ENCODE measurements at regions not wholly inside any gene's neighbourhood (a gene's known extent, or its start where the extent isn't known, plus 50 kb on each side); places are given as distances from the start of the nearest gene placed in this dataset.

DNA sequence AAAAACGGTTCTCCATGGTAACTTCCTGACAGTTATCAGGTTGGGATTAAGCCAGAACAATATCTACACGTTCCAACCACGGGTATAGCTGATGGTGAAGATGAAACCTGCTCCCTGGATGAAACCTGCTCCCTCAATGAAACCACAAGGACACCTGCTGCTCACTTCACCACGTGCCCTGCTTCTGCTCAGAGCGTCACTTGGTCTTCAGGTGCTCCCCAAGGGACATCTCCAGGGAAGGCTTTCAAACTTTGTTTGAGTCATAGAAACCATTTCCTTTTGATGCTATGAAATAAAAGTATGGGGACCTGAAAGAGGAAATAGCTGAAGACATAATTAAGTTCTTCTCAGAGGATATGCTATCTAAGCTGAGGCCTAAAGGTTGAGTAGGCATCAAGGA lies 242.4 kb downstream of the MED10 start:
- no peak overlapping the region for H3K4me3 Mint-ChIP-seq (ENCODE audit: unreplicated experiment)
- no peaks in the 10 kb centered on the region for H3K36me3 Mint-ChIP-seq (ENCODE audit: low read depth, unreplicated experiment)
- H4K20me1 ChIP-seq (ENCODE audit: insufficient read depth, low read length): no peaks in the 10 kb centered on the region
- H3K27me3 ChIP-seq (ENCODE audit: insufficient read depth, low read length): no peaks in the 10 kb centered on the region
- no peak overlapping the region for H2AFZ ChIP-seq (ENCODE audit: low read depth, low read length)
- H3K79me2 ChIP-seq (ENCODE audit: insufficient read depth, low read length): no peaks in the 10 kb centered on the region
- FAIRE-seq: no peak
- H3K4me1 ChIP-seq (ENCODE audit: insufficient read depth, low read length): no peaks in the 10 kb centered on the region
- peaks cover under 1% of the 10 kb centered on the region for H3K27me3 Mint-ChIP-seq (ENCODE audit: low read depth, unreplicated experiment)
- H3K27ac ChIP-seq (ENCODE audit: low read depth, low read length): no peak overlapping the region
- H3K4me3 ChIP-seq (ENCODE audit: insufficient read depth, low read depth, low read length): no peak overlapping the region
- H3K9me3 ChIP-seq (ENCODE audit: insufficient read depth, low read depth, low read length): no peaks in the 10 kb centered on the region
- H3K27ac Mint-ChIP-seq (ENCODE audit: unreplicated experiment): no peak overlapping the region
- H3K9ac ChIP-seq (ENCODE audit: low read length): no peak overlapping the region
- no peaks in the 10 kb centered on the region for H3K4me1 Mint-ChIP-seq (ENCODE audit: low read depth, unreplicated experiment)
- DNase-seq (ENCODE audit: low read depth): no peak
- H3K36me3 ChIP-seq (ENCODE audit: insufficient read depth, low read length): no peaks in the 10 kb centered on the region
- H3K4me2 ChIP-seq (ENCODE audit: low read length): no peak overlapping the region
- no peaks in the 10 kb centered on the region for H3K9me3 Mint-ChIP-seq (ENCODE audit: unreplicated experiment)
- TF ChIP-seq EZH2 (IDR thresholded peaks at IDR 0.05; ENCODE audit: insufficient read depth, low read length): no peak
- TF ChIP-seq, protein P1, sequence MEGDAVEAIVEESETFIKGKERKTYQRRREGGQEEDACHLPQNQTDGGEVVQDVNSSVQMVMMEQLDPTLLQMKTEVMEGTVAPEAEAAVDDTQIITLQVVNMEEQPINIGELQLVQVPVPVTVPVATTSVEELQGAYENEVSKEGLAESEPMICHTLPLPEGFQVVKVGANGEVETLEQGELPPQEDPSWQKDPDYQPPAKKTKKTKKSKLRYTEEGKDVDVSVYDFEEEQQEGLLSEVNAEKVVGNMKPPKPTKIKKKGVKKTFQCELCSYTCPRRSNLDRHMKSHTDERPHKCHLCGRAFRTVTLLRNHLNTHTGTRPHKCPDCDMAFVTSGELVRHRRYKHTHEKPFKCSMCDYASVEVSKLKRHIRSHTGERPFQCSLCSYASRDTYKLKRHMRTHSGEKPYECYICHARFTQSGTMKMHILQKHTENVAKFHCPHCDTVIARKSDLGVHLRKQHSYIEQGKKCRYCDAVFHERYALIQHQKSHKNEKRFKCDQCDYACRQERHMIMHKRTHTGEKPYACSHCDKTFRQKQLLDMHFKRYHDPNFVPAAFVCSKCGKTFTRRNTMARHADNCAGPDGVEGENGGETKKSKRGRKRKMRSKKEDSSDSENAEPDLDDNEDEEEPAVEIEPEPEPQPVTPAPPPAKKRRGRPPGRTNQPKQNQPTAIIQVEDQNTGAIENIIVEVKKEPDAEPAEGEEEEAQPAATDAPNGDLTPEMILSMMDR (IDR thresholded peaks at IDR 0.05; ENCODE audit: insufficient read depth, low read depth, low read length): no peak

DNA sequence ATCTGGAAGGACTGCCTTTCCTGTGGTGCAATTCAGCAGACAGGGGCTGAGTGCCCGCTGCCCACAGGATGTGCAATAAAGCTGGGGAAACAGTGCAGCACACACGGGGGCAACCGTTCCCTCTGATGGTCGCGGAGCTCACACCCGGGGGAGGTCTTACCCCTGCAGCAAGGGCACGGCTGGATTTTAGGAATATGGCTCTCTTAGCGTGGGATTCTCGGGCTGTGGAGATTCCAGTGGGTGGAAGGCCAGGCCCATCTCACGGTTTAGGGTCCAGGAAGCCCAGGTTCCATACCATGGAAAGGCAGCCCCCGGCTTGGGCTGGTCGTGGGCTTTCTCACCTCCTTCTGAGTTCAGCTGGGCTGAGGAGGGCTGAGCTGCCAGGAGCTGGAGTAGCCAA lies 244.1 kb downstream of the MED10 start:
- Histone ChIP-seq H2AFZ (ENCODE audit: low read depth, low read length) (no peak overlapping the region), H4K20me1 (ENCODE audit: insufficient read depth, low read length) (no peaks in the 10 kb centered on the region), H3K36me3 (ENCODE audit: insufficient read depth, low read length) (no peaks in the 10 kb centered on the region), H3K27ac (ENCODE audit: low read depth, low read length) (no peak overlapping the region), H3K4me2 (ENCODE audit: low read length) (no peak overlapping the region), H3K9me3 (ENCODE audit: insufficient read depth, low read depth, low read length) (no peaks in the 10 kb centered on the region), H3K9ac (ENCODE audit: low read length) (no peak overlapping the region), H3K27me3 (ENCODE audit: insufficient read depth, low read length) (no peaks in the 10 kb centered on the region), H3K4me1 (ENCODE audit: insufficient read depth, low read length) (no peaks in the 10 kb centered on the region), H3K79me2 (ENCODE audit: insufficient read depth, low read length) (no peaks in the 10 kb centered on the region), H3K4me3 (ENCODE audit: insufficient read depth, low read depth, low read length) (no peak overlapping the region)
- no peak for TF ChIP-seq EZH2 (IDR thresholded peaks at IDR 0.05; ENCODE audit: insufficient read depth, low read length)
- TF ChIP-seq, protein P1 (IDR thresholded peaks at IDR 0.05; ENCODE audit: insufficient read depth, low read depth, low read length): no peak
- Mint-ChIP-seq H3K27ac (ENCODE audit: unreplicated experiment) (no peak overlapping the region), H3K9me3 (ENCODE audit: unreplicated experiment) (peaks cover under 1% of the 10 kb centered on the region), H3K36me3 (ENCODE audit: low read depth, unreplicated experiment) (no peaks in the 10 kb centered on the region), H3K4me3 (ENCODE audit: unreplicated experiment) (no peak overlapping the region), H3K27me3 (ENCODE audit: low read depth, unreplicated experiment) (peaks cover 2% of the 10 kb centered on the region), H3K4me1 (ENCODE audit: low read depth, unreplicated experiment) (no peaks in the 10 kb centered on the region)
- FAIRE-seq: no peak
- no peak for DNase-seq (ENCODE audit: low read depth)

DNA sequence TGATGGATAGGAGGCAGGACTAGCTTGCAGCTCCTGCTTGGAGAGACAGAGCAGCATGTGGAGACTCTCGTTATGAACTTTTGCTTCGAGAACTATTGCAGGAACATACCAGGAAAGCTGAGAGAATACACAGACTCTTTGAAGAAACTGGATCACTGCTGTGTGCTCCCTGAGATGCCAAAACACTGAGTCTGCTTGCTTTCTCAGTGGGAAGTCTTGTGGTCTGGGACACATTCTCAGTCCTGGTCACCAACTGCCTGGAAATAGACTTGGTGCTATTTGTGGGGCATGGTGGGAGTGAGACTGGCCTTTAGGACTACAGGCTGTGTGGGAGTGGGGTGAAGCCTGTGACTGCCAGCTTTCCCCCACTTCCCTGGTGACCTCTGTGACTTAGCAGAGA lies 252.6 kb downstream of the MED10 start:
- Mint-ChIP-seq H3K9me3 (ENCODE audit: unreplicated experiment) (peaks cover 16% of the 10 kb centered on the region), H3K4me1 (ENCODE audit: low read depth, unreplicated experiment) (peaks cover 2% of the 10 kb centered on the region), H3K4me3 (ENCODE audit: unreplicated experiment) (no peak overlapping the region), H3K27me3 (ENCODE audit: low read depth, unreplicated experiment) (peaks cover 3% of the 10 kb centered on the region), H3K27ac (ENCODE audit: unreplicated experiment) (peak overlapping the region; percentile 54), H3K36me3 (ENCODE audit: low read depth, unreplicated experiment) (no peaks in the 10 kb centered on the region)
- peaks cover 7% of the 10 kb centered on the region for H3K9me3 ChIP-seq (ENCODE audit: insufficient read depth, low read depth, low read length)
- no peak overlapping the region for H3K27ac ChIP-seq (ENCODE audit: low read depth, low read length)
- H3K27me3 ChIP-seq (ENCODE audit: insufficient read depth, low read length): no peaks in the 10 kb centered on the region
- H3K4me1 ChIP-seq (ENCODE audit: insufficient read depth, low read length): no peaks in the 10 kb centered on the region
- H3K36me3 ChIP-seq (ENCODE audit: insufficient read depth, low read length): no peaks in the 10 kb centered on the region
- DNase-seq (ENCODE audit: low read depth) (no peak), FAIRE-seq (no peak)
- H3K79me2 ChIP-seq (ENCODE audit: insufficient read depth, low read length): no peaks in the 10 kb centered on the region
- H3K9ac ChIP-seq (ENCODE audit: low read length): no peak overlapping the region
- no peaks in the 10 kb centered on the region for H4K20me1 ChIP-seq (ENCODE audit: insufficient read depth, low read length)
- no peak overlapping the region for H2AFZ ChIP-seq (ENCODE audit: low read depth, low read length)
- TF ChIP-seq, protein P1 (IDR thresholded peaks at IDR 0.05; ENCODE audit: insufficient read depth, low read depth, low read length): no peak
- TF ChIP-seq EZH2 (IDR thresholded peaks at IDR 0.05; ENCODE audit: insufficient read depth, low read length): no peak
- no peak overlapping the region for H3K4me2 ChIP-seq (ENCODE audit: low read length)
- no peak overlapping the region for H3K4me3 ChIP-seq (ENCODE audit: insufficient read depth, low read depth, low read length)
